ENCODE measurements at regions not wholly inside any gene's neighbourhood (a gene's known extent, or its start where the extent isn't known, plus 50 kb on each side); places are given as distances from the start of the nearest gene placed in this dataset.

GRCh38 chr18:62442391-62442790 is 80.4 kb upstream of the ZCCHC2 start:
- no peak overlapping the region for H3K27ac ChIP-seq (ENCODE audit: low read depth, low read length)

GRCh38 chr18:62445386-62445917 is 77.4 kb upstream of the ZCCHC2 start:
- H3K9ac ChIP-seq (ENCODE audit: low read depth in 1 of 3, low read length in 3 of 3): no peak overlapping the region

More at GRCh38 chr18:62442391-62442790, 80.4 kb upstream of the ZCCHC2 start:
- no peak overlapping the region for H3K9ac ChIP-seq (ENCODE audit: low read depth in 1 of 3, low read length in 3 of 3)
- no peaks in the 10 kb centered on the region for H3K27me3 ChIP-seq (ENCODE audit: control insufficient read depth in 3 of 3, insufficient read depth in 3 of 3, low read length in 3 of 3)
- H3K36me3 ChIP-seq (ENCODE audit: control insufficient read depth in 3 of 3, insufficient read depth in 3 of 3, low read length in 3 of 3): no peaks in the 10 kb centered on the region
- H3K4me3 ChIP-seq (ENCODE audit: low read length in 3 of 3): no peak overlapping the region
- no peaks in the 10 kb centered on the region for H3K9me3 ChIP-seq (ENCODE audit: control insufficient read depth in 3 of 3, low read length in 3 of 3)
- H3K4me1 ChIP-seq (ENCODE audit: control insufficient read depth in 3 of 3, insufficient read depth in 3 of 3, low read length in 3 of 3): peaks cover 9 to 15% (median 12%) of the 10 kb centered on the region in 3 donors

GRCh38 chr18:62446511-62446910 is 76.3 kb upstream of the ZCCHC2 start:
- Histone ChIP-seq H3K27me3 (ENCODE audit: control insufficient read depth in 3 of 3, insufficient read depth in 3 of 3, low read length in 3 of 3) (no peaks in the 10 kb centered on the region), H3K27ac (ENCODE audit: low read depth, low read length) (no peak overlapping the region), H3K4me1 (ENCODE audit: control insufficient read depth in 3 of 3, insufficient read depth in 3 of 3, low read length in 3 of 3) (peaks cover 12 to 15% (median 13%) of the 10 kb centered on the region in 3 donors), H3K9me3 (ENCODE audit: control insufficient read depth in 3 of 3, low read length in 3 of 3) (peaks cover 0 to 2% (median 0%) of the 10 kb centered on the region in 3 donors), H3K9ac (ENCODE audit: low read depth in 1 of 3, low read length in 3 of 3) (no peak overlapping the region), H3K36me3 (ENCODE audit: control insufficient read depth in 3 of 3, insufficient read depth in 3 of 3, low read length in 3 of 3) (no peaks in the 10 kb centered on the region), H3K4me3 (ENCODE audit: low read length in 3 of 3) (no peak overlapping the region)

More at GRCh38 chr18:62445386-62445917, 77.4 kb upstream of the ZCCHC2 start:
- Histone ChIP-seq H3K36me3 (ENCODE audit: control insufficient read depth in 3 of 3, insufficient read depth in 3 of 3, low read length in 3 of 3) (no peaks in the 10 kb centered on the region), H3K27me3 (ENCODE audit: control insufficient read depth in 3 of 3, insufficient read depth in 3 of 3, low read length in 3 of 3) (no peaks in the 10 kb centered on the region), H3K4me1 (ENCODE audit: control insufficient read depth in 3 of 3, insufficient read depth in 3 of 3, low read length in 3 of 3) (peaks cover 1 to 4% (median 2%) of the 10 kb centered on the region in 3 donors), H3K27ac (ENCODE audit: low read depth, low read length) (no peak overlapping the region), H3K9me3 (ENCODE audit: control insufficient read depth in 3 of 3, low read length in 3 of 3) (peaks cover 0 to 2% (median 0%) of the 10 kb centered on the region in 3 donors), H3K4me3 (ENCODE audit: low read length in 3 of 3) (no peak overlapping the region)

- H3K36me3 ChIP-seq (ENCODE audit: control insufficient read depth in 3 of 3, insufficient read depth in 3 of 3, low read length in 3 of 3): no peaks in the 10 kb centered on the region
- H3K27me3 ChIP-seq (ENCODE audit: control insufficient read depth in 3 of 3, insufficient read depth in 3 of 3, low read length in 3 of 3): no peaks in the 10 kb centered on the region
- H3K4me3 ChIP-seq (ENCODE audit: low read length in 3 of 3): no peak overlapping the region
- no peak overlapping the region for H3K27ac ChIP-seq (ENCODE audit: low read depth, low read length)
- H3K9me3 ChIP-seq (ENCODE audit: control insufficient read depth in 3 of 3, low read length in 3 of 3): peaks cover 0 to 2% (median 0%) of the 10 kb centered on the region in 3 donors
- H3K4me1 ChIP-seq (ENCODE audit: control insufficient read depth in 3 of 3, insufficient read depth in 3 of 3, low read length in 3 of 3): peaks cover 18 to 21% (median 19%) of the 10 kb centered on the region in 3 donors
- no peak overlapping the region for H3K9ac ChIP-seq (ENCODE audit: low read depth in 1 of 3, low read length in 3 of 3)
These were observed 75.2 kb upstream of the ZCCHC2 start for GRCh38 chr18:62447652-62448051.

GRCh38 chr18:62448426-62448825 is 74.4 kb upstream of the ZCCHC2 start:
- Histone ChIP-seq H3K9me3 (ENCODE audit: control insufficient read depth in 3 of 3, low read length in 3 of 3) (peaks cover 0 to 2% (median 0%) of the 10 kb centered on the region in 3 donors), H3K4me1 (ENCODE audit: control insufficient read depth in 3 of 3, insufficient read depth in 3 of 3, low read length in 3 of 3) (peaks cover 18 to 21% (median 19%) of the 10 kb centered on the region in 3 donors), H3K27me3 (ENCODE audit: control insufficient read depth in 3 of 3, insufficient read depth in 3 of 3, low read length in 3 of 3) (no peaks in the 10 kb centered on the region), H3K27ac (ENCODE audit: low read depth, low read length) (no peak overlapping the region), H3K9ac (ENCODE audit: low read depth in 1 of 3, low read length in 3 of 3) (no peak overlapping the region), H3K4me3 (ENCODE audit: low read length in 3 of 3) (no peak overlapping the region), H3K36me3 (ENCODE audit: control insufficient read depth in 3 of 3, insufficient read depth in 3 of 3, low read length in 3 of 3) (no peaks in the 10 kb centered on the region)

GRCh38 chr18:62449490-62450104 is 73.2 kb upstream of the ZCCHC2 start:
- Histone ChIP-seq H3K27ac (ENCODE audit: low read depth, low read length) (peak overlapping the region; percentile 85), H3K9me3 (ENCODE audit: control insufficient read depth in 3 of 3, low read length in 3 of 3) (peaks cover 0 to 2% (median 0%) of the 10 kb centered on the region in 3 donors), H3K4me3 (ENCODE audit: low read length in 3 of 3) (no peak overlapping the region)

GRCh38 chr18:62450175-62450545 is 72.7 kb upstream of the ZCCHC2 start:
- Histone ChIP-seq H3K27ac (ENCODE audit: low read depth, low read length) (peak overlapping the region; percentile 85), H3K4me3 (ENCODE audit: low read length in 3 of 3) (no peak overlapping the region), H3K27me3 (ENCODE audit: control insufficient read depth in 3 of 3, insufficient read depth in 3 of 3, low read length in 3 of 3) (no peaks in the 10 kb centered on the region), H3K9ac (ENCODE audit: low read depth in 1 of 3, low read length in 3 of 3) (no peak overlapping the region), H3K4me1 (ENCODE audit: control insufficient read depth in 3 of 3, insufficient read depth in 3 of 3, low read length in 3 of 3) (peaks cover 18 to 21% (median 19%) of the 10 kb centered on the region in 3 donors), H3K9me3 (ENCODE audit: control insufficient read depth in 3 of 3, low read length in 3 of 3) (peaks cover 0 to 2% (median 0%) of the 10 kb centered on the region in 3 donors), H3K36me3 (ENCODE audit: control insufficient read depth in 3 of 3, insufficient read depth in 3 of 3, low read length in 3 of 3) (no peaks in the 10 kb centered on the region)

More at GRCh38 chr18:62449490-62450104, 73.2 kb upstream of the ZCCHC2 start:
- Histone ChIP-seq H3K9ac (ENCODE audit: low read depth in 1 of 3, low read length in 3 of 3) (no peak overlapping the region), H3K4me1 (ENCODE audit: control insufficient read depth in 3 of 3, insufficient read depth in 3 of 3, low read length in 3 of 3) (peaks cover 18 to 21% (median 19%) of the 10 kb centered on the region in 3 donors), H3K36me3 (ENCODE audit: control insufficient read depth in 3 of 3, insufficient read depth in 3 of 3, low read length in 3 of 3) (no peaks in the 10 kb centered on the region), H3K27me3 (ENCODE audit: control insufficient read depth in 3 of 3, insufficient read depth in 3 of 3, low read length in 3 of 3) (no peaks in the 10 kb centered on the region)

GRCh38 chr18:62450546-62451410 is 72.0 kb upstream of the ZCCHC2 start:
- Histone ChIP-seq H3K27ac (ENCODE audit: low read depth, low read length) (peak overlapping the region; percentile 85), H3K9me3 (ENCODE audit: control insufficient read depth in 3 of 3, low read length in 3 of 3) (peaks cover 0 to 2% (median 0%) of the 10 kb centered on the region in 3 donors), H3K9ac (ENCODE audit: low read depth in 1 of 3, low read length in 3 of 3) (peak overlapping the region in 2 of 3 donors; percentile 47 to 61), H3K4me3 (ENCODE audit: low read length in 3 of 3) (peak overlapping the region; percentile 10 to 54 (median 28)), H3K4me1 (ENCODE audit: control insufficient read depth in 3 of 3, insufficient read depth in 3 of 3, low read length in 3 of 3) (peaks cover 18 to 21% (median 19%) of the 10 kb centered on the region in 3 donors), H3K36me3 (ENCODE audit: control insufficient read depth in 3 of 3, insufficient read depth in 3 of 3, low read length in 3 of 3) (no peaks in the 10 kb centered on the region), H3K27me3 (ENCODE audit: control insufficient read depth in 3 of 3, insufficient read depth in 3 of 3, low read length in 3 of 3) (no peaks in the 10 kb centered on the region)

GRCh38 chr18:62452280-62452831 is 70.5 kb upstream of the ZCCHC2 start:
- H3K27ac ChIP-seq (ENCODE audit: low read depth, low read length): no peak overlapping the region

More at GRCh38 chr18:62452280-62452831, 70.5 kb upstream of the ZCCHC2 start:
- H3K9me3 ChIP-seq (ENCODE audit: control insufficient read depth in 3 of 3, low read length in 3 of 3): peaks cover 0 to 2% (median 0%) of the 10 kb centered on the region in 3 donors
- H3K4me1 ChIP-seq (ENCODE audit: control insufficient read depth in 3 of 3, insufficient read depth in 3 of 3, low read length in 3 of 3): peaks cover 18 to 21% (median 19%) of the 10 kb centered on the region in 3 donors
- H3K4me3 ChIP-seq (ENCODE audit: low read length in 3 of 3): no peak overlapping the region
- H3K36me3 ChIP-seq (ENCODE audit: control insufficient read depth in 3 of 3, insufficient read depth in 3 of 3, low read length in 3 of 3): no peaks in the 10 kb centered on the region
- H3K27me3 ChIP-seq (ENCODE audit: control insufficient read depth in 3 of 3, insufficient read depth in 3 of 3, low read length in 3 of 3): no peaks in the 10 kb centered on the region
- H3K9ac ChIP-seq (ENCODE audit: low read depth in 1 of 3, low read length in 3 of 3): peak overlapping the region in 1 of 3 donors; percentile 28

Measured in skeletal muscle tissue (tissue), 3 donors.